GM12891 (cell line): ENCODE measurements at regions not wholly inside any gene's neighbourhood (a gene's known extent, or its start where the extent isn't known, plus 50 kb on each side); places are given as distances from the start of the nearest gene placed in this dataset.
"Not testable (repeated sequence)": the region's sequence is repeated elsewhere in the genome, so short reads cannot be mapped to it uniquely, and the experiment has no call there.

Source experiments
- DNase-seq: peaks from one replicate; pipeline ENCODE4 v3.0.0; 2011; ENCODE audit warnings: low spot score; ENCODE audit not compliant: insufficient read length
- FAIRE-seq: peaks from 2 replicates; lab custom pipeline; 2011; peaks lifted over from hg19 to GRCh38; lab: Jason Lieb, UNC
- PAX5 ChIP-seq: IDR thresholded peaks from 2 replicates; pipeline ENCODE4 v1.6.1; 2011; ENCODE audit warnings: low read length, moderate library complexity, mild to moderate bottlenecking; ENCODE audit not compliant: insufficient read depth, severe bottlenecking
- POLR2A ChIP-seq: IDR thresholded peaks from 2 replicates; pipeline ENCODE4 v1.6.1; 2011; ENCODE audit warnings: low read depth, low read length, control low read depth
- POLR2AphosphoS5 ChIP-seq: IDR thresholded peaks from 2 replicates; pipeline ENCODE4 v1.6.1; 2011; ENCODE audit warnings: low read depth, low read length, control low read depth
- POU2F2 ChIP-seq: IDR thresholded peaks from 2 replicates; pipeline ENCODE4 v1.6.1; 2011; ENCODE audit warnings: low read depth, mild to moderate bottlenecking, control low read depth, low read length, moderate library complexity
- SPI1 ChIP-seq: IDR thresholded peaks from 2 replicates; pipeline ENCODE4 v1.6.1; 2011; ENCODE audit warnings: low read depth, low read length, control low read depth
- TAF1 ChIP-seq: IDR thresholded peaks from 2 replicates; pipeline ENCODE4 v1.6.1; 2011; ENCODE audit warnings: low read depth, low read length, control low read depth

DNA sequence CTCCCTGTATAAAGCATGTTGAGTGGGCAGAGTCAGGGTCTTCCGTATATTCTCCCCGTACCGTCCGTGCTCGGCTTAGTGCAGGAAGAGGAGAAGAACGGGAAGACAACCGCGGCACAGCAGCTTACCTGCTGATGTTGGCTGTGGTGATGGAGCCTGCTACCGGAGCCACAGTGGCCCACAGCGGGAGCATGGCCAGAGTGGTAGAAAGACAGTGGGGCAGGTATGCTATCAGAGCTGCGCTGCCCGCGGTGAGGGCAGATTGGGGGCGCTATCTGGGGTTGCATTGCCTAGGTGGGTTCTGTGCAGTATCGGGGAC lies 120.7 kb upstream of the VPREB1 start:
- TF ChIP-seq TAF1 (no peak), SPI1 (no peak), POU2F2 (no peak), PAX5 (no peak), POLR2AphosphoS5 (no peak), POLR2A (no peak)
- no peak for FAIRE-seq
- DNase-seq = no peak

DNA sequence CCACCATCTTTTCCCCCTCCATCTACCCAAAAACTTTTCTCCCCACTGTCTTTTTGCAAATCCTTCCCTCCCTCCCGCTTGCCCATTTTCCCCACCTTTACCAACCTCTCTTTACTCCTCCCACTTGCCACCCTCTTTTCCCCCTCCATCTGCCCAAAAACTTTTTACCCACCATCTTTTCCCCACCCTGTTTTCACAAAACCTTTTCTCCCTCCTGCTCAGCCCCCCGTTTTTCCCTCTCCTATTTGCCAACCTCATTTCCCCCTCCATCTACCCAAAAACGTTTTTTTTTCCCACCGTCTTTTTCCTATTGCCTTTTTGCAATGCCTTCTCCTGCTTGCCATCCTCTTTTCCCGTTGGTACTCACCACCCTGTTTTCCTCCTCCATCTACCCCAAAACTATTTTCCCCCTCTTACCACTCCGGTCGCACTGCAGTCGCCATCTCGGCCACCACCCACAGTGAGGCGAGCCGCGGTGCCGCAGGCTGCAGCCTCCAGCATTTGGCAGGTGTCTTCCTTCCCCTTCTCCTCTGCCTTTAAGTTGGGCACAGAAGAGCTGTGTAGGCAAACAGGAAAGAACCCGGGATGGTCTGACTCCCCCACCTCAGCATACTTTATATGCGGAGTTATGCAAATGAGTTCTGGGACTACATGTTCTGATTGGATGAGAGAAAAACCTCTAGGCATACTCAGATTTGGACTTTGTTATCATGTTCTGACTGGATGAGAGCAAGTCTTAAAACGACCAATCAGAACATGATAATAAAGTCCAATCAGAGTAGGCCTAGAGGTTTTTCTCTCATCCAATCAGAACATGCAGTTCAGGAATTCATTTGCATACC lies 121.2 kb upstream of the VPREB1 start:
- DNase-seq (no peak), FAIRE-seq (no peak)
- TF ChIP-seq PAX5 (no peak), POLR2A (no peak), POU2F2 (no peak)

DNA sequence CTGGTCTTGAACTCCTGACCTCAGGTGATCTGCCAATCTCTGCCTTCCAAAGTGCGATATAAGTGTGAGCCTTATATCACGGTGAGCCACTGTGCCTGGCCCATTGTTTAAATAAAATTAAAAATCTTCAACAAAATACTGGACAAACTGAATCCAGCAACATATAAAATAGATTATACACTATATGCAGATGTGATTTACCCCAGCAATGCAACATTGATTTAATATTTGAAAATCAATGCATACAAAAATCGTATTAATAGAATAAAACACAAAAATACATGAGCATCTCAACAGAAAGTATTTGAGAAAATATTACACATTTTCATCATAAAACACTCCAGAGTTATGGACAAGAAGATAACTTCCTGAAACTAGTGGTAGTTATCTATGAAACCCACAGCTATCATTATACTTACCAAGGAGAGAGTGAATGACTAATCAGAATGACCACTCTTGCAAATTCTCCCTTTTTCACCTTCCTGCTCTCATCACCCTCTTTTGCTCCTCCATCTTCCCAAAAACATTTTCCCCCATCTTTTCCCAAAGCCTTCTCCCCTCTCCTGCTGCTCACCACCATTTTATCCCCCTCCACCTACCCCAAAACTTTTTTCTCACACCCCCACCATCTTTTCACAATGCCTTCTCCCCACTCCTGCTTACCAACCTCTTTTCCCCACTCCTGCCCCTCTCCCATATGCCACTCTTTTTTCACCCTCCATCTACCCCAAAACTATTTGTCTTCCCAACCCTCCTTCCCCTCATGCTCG lies 122.1 kb upstream of the VPREB1 start:
- DNase-seq (no peak), FAIRE-seq (no peak)
- TF ChIP-seq POU2F2 (no peak), TAF1 (no peak), PAX5 (no peak), SPI1 (no peak), POLR2A (no peak), POLR2AphosphoS5 (no peak)

DNA sequence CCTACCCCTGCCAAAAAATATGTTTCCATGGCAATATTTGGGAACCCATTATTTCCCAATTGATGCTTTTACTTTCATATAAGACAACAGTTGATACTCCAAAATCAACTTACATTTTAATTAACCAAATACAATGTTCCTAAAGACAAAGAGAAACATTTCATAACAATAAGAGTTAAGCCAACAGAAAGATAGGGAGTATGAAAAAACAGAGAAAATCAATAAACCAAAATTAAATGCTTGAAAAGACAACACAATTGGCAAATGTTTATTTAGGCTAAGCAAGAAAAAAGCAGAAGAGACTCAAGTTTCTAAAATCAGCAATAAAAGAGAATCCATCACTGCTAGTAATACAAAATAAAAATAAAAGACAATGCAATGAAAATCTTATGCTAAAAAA lies 123.1 kb upstream of the VPREB1 start:
- FAIRE-seq = no peak
- DNase-seq = no peak
- no peak for TF ChIP-seq POLR2A

DNA sequence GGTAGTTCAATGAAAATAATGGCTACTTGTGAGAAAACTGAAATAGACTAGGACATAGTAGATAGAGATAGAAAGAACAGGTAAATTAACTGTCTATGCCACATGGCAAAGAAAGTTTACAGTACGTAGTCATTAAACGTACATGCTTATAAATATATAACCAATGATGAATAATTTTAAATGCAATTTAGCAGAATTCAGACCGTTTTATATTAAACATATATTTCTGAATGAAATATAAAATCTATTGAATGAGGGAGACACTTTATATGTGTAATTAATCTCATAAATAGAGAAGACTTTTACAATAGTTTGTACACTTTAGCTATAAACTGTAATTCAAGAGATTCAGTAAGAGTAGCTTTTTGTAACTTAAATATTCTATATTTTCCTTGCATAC lies 124.4 kb upstream of the VPREB1 start:
- DNase-seq = no peak
- TF ChIP-seq TAF1 = no peak
- no peak for TF ChIP-seq POU2F2
- no peak for TF ChIP-seq SPI1
- TF ChIP-seq PAX5 = no peak
- no peak for TF ChIP-seq POLR2A
- FAIRE-seq = no peak

DNA sequence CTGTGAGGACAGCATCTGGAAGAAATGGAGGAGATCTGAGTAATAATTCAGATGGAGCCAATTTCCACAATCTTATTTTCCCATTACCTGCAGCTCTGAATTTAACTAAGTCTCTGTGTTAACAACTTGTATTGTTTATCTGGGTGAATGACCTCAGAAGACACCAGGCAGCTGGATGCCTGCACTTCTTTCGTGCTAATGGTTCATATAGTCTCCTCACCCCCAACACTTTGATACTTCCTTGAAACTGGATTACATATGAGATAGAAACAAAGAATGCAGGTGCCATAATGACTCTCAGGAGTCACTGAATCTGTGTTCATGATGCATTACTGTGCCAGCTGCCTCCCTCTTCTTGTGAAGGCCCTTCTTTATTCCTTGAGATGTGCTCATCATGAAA lies 125.6 kb upstream of the VPREB1 start:
- DNase-seq = no peak
- peak; percentile 16 for FAIRE-seq
- TF ChIP-seq POLR2AphosphoS5 (no peak), POLR2A (no peak), PAX5 (no peak), SPI1 (no peak), POU2F2 (no peak), TAF1 (no peak)

DNA sequence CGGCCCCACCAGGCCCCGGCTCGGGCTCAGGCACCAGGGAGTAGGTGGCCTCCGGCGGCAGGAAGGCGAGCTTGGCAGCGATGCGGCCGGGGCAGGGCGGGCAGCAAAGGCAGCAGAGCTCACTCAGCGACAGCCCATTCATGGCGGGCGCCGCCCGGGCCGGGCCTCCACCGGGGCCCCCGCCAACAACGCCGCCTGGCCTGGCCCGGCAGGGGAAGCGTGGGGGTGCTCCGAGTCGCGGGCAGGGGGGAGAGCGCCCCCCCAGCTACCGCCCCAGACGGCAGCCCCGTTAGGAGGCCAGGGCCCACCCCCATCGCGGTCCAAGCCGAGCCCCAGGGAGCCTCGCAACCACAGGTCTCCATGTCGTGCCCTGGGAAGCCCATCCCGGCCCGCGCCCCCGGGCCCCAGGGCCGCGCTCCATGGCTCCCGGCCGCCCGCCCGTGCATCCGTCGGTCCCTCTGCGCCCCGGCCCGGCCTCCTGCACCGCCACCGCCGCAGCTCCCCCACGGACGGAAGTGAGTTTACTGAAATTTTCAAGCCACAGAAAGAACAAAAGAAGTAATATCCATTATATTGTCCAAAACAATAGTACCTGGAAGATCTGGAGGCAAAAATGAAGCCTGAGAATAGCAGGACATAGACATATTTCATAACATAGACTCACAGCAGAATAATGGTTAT lies 126.6 kb upstream of the VPREB1 start:
- FAIRE-seq, DNase-seq: not testable (repeated sequence)

DNA sequence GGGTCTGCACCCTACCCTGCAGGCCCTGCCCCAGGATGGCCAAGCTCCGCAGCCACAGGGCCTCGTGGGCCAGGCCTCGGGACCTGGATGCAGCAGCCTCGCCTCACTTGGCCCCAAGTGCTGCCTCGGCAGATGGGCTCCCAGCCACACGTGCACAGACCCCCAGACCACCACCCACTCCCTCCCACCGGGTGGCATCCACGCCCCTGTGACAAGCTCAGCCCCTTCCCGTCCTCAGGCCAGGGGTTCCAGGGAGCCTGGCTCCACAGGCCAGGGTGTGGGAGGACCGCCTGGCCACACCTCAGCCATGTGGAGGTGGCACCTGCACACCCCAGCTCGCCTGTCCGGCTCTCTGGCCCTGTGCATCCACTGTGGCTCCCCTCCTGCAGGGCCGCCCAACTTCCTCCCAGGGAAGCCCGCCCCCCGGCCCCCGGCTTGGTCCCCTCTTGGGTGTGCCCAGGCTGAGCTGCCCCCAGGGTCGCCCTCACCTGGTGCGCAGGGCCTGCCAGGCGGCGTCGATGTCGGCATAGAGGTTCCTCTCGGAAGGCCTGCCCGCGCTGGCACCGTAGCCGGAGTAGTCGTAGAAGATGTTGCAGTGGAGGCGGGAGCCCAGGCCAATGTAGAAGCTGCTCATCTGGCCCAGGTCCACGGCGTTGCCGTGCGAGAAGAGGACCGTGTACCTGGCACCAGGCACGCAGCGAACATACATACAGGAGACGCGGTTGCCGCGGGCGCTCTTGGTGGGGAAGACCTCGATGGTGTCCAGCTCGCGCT lies 127.4 kb upstream of the VPREB1 start:
- not testable (repeated sequence) for DNase-seq
- peak; percentile 5 for FAIRE-seq

DNA sequence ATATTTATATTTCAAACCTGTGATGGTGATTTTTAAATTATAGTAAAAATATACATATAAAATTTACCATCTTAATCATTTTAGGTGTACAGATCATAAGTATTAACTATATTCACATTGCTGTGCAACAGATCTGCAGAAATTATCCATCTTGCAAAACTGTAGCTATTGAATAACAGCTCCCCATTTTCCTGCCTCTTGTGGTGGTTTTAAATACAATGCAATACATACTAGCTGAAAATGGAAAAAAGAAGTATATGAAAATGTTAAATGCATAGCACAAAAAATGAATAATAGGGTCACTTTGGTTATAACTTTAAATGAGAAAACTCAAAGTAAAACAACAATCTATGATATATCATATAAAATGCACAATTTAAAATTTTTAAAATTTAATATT lies 130.9 kb upstream of the VPREB1 start:
- no peak for FAIRE-seq
- TF ChIP-seq SPI1 (no peak), PAX5 (no peak), POU2F2 (no peak), POLR2AphosphoS5 (no peak), TAF1 (no peak), POLR2A (no peak)
- DNase-seq = no peak
